GM18499 (cell line): ENCODE measurements at regions not wholly inside any gene's neighbourhood (a gene's known extent, or its start where the extent isn't known, plus 50 kb on each side); places are given as distances from the start of the nearest gene placed in this dataset.

Source experiments
- ATAC-seq: cut with Tn5 transposase; IDR thresholded peaks from one replicate; pipeline ENCODE4 v1.9.1; 2021; ENCODE audit warnings: moderate number of reproducible peaks; ENCODE audit not compliant: insufficient read depth, unreplicated experiment

DNA sequence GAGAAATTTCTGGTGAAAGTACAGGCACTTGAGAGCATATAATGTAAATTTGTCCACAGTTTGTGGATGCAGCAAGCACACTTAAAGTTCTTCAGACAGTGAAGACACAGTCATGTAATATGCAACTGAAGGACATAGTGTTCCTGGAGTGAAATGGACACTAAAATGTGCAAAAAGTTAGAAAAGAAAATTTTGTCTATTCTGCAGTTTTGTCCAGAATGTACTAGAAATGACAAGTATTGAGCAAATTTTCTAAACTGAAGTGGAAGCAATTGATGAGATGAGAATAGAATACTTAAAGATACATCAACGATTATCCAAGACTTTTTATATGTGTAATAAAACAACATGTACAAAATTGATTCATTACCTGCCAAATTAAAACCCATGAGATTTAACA, 647.0 kb upstream of the IMPG1 start:
- no peak for ATAC-seq

DNA sequence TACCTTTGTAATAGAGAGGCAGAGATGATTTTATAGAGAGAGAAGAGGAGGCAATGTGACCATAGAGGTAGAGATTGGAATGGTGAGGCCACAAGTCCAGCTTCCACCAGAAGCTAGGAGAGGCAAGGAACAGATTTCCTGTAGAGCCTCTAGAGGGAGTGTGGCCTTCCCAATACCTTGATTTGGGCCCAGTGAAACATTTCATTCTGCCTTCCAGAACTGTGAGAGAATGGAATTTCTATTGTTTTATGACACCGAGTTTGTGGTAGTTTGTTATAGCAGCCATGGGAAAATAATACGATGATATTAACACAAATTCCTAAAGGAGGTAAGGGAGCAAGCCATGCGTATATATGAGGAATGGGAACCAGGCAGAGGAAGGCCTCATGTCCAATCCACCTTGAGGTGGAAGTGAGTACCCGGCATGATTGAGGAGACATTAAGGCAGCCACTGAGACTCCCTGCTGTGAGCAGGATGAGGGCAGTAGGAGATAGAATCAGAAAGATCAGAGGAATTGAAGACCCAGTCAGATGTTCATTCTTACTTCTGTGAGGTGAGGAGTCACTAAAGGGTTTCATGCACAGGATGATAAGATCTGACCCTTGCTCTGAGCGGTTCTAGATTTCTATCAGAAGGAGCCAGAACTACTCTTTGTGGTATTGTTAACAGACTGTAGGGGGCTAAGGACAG, 636.3 kb upstream of the IMPG1 start:
- ATAC-seq, result no peak

DNA sequence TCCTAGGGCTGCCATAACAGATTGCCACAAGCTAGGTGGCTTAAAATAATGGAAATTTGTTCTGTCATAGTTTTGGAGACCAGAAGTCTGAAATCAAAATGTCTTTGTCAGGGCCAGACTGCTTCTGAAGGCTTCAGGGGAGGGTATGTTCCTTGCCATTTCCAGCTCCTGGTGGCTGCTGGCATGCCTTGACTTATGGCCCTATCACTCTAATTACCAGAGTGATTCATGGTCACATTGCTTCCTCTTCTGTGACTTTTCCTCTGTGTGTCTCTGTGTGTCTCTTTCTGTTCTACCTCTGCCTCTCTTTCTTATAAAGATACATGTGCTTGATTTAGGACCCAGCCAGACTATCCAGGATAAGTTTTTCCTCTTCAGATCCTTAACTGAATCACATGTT, 635.2 kb upstream of the IMPG1 start:
- ATAC-seq, result no peak

DNA sequence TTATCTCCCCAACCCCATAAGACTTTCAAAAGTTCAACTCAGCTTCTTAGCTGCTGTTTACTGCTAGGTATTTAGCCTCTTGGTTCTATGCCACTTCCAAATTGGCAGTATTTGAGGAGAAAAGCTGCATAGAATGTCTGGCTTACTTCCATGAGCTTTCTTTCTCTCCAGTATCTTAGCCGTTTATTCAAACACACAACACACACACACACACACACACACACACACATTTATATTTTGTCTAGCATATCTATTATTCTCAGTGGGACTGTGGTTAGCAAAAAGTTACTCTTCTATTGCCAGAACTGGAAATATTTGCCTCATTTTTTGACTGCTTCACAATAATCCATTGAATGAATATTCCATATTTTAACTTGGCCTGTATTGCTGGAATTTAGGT, 634.2 kb upstream of the IMPG1 start:
- no peak for ATAC-seq

DNA sequence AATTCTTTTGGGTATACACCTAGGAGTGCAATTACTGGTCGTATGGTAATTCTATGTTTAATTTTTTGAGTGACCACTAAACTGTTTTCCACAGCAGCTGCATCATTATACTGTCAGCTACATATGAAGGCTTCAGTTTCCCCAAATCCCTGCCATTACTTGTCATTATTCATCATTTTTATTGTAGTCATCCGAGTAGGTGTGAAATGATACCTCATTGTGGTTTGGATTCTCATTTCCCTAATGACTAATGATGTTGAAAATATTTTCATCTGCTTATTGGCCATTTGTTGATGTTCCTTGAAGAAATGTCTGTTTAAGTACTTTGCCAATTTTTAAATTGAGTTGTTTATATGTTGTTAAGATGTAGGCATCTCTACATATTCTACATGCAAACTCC, 633.6 kb upstream of the IMPG1 start:
- ATAC-seq, result no peak

DNA sequence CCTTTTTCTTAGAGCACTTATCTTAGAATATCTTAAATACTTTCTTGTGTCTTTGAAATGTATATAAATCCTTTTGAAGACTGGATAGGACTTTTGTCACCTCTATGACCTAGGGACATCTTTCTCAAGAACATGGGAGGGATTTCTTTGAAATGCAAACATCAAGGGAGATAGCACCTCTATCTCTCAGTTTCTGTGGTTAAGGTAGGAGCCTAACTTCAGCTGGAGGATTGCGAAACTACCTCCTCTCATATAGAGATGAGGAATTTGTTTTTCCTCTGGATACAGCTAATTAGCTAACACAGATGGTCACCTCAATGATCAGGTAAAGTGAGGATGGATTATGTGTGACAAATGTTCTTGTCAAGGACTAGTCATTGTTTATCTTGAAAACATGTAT, 631.3 kb upstream of the IMPG1 start:
- ATAC-seq, result no peak

DNA sequence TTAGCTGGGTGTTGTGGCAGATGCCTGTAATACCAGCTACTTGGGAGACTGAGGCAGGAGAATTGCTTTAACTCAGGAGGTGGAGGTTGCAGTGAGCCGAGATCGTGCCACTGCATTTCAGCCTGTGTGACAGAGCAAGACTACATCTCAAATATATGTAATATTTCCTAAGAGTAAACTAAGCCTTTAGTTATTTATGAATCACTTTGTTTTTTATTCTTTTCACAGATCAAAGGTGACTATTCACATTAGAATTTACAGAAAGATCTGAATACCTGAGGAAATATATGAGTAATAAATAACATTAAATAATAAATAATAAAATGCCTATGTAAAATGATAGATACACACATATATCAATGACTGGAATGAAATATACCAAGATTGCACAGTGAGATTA, 630.8 kb upstream of the IMPG1 start:
- no peak for ATAC-seq

DNA sequence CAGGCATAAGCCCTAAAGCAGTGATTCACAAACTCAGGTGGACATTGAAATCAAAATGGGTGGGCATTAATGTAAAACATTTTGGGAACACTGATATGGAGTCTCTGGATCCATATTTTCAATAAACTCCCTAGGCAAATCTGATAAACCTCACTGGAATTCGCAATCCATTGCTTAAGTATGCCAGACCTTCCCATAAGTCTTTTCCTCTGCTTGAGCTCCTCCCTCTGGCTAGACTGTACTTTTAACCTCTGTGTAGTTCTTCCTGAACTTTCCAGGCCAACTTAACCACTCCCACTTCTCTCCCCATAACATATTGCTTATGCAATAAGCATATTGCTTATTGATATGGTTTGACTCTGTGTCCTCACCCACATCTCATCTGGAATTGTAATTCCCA, 629.7 kb upstream of the IMPG1 start:
- ATAC-seq, result no peak

DNA sequence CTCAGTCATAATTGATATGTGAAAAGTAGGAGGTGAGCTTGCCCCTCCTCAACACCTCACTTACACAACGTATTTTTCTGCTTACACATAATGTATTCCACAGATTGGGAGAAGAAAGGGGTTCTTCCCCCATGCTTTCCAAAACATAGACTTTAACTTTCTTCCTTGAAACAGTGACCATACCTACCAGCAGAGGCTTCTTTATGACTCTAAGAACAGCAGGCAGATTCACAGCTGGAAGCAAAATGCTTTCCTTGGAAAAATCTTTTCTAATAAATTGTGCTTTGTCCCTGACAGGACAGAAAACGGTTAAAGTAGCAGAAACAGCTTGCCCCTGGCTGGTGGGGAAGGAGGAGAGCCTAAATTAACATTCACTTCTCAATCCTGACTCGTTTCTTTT, 629.1 kb upstream of the IMPG1 start:
- ATAC-seq, result no peak

DNA sequence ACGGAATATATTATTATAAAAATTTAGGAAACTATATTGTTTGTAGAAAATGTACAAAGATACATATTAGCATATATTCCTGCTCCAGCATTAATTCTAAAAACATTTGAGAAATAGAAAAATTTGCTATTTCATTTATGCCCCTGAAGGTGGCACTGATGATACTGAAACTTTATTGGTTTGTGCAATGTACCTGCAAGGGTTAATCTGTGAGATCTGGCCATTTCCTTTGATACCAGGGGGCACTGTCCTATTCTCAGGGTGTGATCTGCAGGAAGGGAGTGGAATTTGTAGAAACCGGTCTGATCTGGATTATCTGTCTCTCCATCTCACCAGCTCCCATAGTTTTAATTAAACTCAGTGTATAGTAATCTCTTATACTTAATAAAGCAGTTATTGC, 625.1 kb upstream of the IMPG1 start:
- no peak for ATAC-seq

DNA sequence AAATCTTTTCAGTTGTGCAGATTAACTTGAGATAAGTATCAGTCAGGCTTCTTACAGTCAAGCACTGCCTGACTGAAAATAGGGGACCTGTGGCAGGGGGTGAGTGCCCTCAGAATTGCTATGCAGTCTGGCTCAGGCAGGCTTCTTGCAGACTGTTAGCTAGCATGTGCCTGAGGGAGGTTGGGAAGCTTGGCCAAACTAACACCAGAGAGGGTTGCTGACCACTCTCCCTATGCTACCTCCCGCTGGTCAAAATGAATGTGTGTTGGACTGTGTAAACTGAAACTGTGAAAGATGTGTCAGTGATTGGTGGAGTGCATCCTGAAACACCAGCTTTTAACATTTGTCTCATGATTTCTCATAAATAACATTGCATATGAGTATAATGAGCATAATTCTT, 622.3 kb upstream of the IMPG1 start:
- ATAC-seq, result no peak

DNA sequence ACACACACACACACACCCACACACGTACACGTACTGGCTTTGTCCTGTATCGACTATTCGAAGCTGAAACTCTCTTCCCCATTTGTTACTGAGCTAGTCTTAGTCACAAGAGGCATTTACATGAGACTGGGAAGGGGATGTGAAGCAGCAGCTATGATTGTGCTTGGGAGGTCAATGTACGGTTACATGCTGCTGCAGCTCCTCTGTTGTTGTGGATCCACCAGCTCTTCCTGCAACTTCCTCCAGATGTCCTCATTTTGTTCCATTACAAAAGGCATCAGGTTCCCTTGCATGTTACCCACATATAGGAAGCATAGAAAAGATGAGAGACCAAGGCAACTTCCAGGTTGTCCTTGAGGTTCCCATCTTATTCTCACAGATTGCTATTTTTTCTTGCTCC, 612.4 kb upstream of the IMPG1 start:
- ATAC-seq, result no peak

DNA sequence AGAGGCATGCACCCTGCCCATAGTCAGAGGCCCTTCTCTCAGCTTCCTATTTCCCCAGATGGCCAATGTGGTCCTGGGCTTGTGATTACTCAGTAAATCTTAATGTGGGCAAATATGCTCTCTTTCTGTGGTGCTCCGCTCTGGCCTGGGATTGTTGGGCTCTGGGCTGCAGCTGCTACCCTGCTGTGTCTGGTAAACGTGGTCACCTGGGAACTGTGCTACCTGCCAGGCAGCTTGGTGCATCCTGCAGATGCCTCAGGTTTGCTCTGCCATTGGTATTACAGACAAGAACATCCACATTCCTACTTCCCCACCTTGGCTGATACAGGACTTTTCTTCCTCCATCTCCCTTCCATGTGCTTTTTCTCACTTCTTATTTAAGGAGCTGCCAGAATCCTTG, 611.5 kb upstream of the IMPG1 start:
- ATAC-seq, result no peak

DNA sequence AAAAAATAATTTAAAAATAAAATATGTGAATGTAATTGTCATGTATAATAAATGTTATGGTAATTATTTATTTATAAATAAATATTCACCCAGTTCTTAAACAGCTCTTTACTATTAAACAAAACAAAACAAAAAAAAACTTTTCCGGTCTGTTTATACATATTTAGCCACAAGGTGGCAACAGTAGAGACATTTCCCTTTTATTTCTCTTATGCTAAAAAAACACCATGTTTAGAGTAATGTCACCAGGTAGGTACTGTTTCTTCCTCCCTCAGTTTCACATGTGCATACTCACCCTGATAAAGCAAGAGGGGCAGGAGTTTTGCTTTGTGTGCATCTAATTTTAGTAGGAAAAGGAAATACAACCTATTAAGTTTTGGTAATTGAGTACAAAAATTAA, 610.4 kb upstream of the IMPG1 start:
- no peak for ATAC-seq

DNA sequence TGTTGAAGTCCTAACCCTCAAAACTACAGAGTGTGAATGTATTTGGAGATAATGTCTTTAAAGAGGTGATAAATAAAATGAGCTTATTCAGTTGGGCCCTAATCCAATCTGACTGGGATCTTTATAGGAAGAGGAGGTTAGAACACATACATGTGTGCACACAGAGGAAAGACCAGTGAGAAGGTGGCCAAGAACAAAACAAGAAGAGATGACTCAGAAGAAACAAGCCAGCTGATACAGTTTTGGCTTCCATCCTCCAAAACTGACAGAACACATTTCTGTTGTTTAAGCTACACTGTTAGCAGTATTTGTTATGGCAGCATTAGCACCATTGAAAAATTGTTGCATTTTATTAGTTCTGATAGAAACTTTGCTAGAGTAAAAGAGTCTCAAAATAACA, 609.3 kb upstream of the IMPG1 start:
- no peak for ATAC-seq

DNA sequence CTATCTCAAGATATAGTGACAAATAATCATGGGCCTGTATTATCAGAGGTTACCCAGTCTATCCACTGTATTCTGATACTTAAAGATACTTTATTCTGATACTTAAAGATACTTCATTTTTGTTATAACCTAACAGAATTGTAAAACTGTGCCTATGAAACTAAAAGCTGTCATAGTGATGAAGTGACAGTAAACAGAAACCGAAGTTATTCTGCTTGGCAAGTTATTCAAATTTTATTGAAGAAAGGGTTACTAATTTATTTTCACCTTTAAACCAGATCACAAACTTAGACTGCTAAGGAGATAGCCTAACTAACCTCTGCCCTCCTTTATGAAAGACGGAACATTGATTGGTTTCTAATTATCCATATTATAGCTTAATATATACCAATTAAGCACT, 604.6 kb upstream of the IMPG1 start:
- no peak for ATAC-seq

DNA sequence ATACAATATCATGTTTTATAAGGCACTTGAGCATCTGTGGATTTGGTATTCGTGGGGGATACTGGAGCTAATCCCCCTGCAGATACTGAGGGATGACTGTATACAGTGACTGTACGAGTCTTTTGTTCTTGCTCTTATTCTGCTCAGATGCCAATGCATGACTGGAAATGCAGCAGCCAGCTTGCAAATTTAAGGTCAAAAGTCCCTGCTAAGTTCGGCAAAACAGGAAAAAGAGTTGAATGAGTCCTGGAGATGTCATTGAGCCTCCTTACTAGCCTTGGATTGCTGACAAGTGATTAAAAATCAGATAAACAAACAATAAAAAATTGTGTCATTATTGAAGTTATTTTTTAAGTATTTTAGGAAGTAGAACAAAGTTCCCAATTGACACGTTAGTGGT, 599.3 kb upstream of the IMPG1 start:
- no peak for ATAC-seq

DNA sequence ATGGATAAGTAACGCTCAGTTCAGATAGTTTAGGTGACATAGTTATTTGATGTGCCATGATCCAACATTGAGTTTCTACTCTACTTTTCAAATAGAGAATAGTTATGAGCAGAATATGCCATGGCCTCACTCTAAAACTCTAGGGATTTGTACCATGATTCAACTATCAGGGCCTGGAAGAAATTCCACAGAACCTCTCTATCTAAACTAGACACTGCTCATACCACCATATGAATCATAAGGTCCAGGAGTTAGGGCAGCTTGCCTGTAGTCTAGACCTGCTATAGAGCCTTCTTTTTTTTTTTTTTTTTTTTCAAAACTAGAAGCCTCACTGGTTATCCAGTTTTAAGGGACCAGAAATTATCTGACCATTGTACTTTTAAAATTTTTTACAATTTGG, 571.8 kb upstream of the IMPG1 start:
- no peak for ATAC-seq

DNA sequence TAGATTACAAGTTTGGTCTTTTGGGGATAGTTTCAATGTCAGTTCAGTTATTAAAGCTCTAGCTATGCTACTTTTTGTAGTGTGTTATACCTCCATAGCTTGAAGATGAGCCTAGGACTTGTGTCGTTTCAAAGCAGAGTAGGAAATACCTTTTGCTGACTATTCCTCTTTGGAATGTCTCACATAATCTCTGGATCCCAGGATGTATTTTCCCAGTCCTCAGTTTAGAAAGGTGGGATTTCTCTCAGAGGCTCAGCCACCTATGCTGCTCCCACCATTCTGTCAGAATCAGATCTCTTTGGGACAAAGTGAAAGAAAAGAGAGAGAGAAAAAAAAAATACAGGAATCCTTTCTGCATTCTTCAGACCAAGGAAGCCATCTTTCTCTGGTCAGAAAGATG, 567.5 kb upstream of the IMPG1 start:
- ATAC-seq, result no peak

DNA sequence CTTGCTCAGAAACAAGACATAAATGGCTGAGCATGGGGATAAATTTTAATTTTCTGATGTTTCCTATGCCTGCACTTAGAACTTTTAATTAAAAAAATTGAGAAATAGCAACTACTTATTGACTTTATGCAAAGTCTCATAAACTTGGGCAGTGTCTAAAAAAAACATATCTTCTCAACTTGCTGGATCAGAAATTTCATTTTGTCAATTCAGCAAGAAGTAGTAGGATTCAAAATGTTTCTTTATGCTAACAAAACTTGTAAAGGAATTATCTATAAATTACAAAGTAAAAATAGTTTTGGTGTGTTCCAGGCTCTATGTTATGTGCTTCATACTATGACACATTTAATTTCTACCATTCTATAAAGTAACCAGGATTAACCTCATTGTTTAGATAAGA, 562.2 kb upstream of the IMPG1 start:
- ATAC-seq, result no peak

DNA sequence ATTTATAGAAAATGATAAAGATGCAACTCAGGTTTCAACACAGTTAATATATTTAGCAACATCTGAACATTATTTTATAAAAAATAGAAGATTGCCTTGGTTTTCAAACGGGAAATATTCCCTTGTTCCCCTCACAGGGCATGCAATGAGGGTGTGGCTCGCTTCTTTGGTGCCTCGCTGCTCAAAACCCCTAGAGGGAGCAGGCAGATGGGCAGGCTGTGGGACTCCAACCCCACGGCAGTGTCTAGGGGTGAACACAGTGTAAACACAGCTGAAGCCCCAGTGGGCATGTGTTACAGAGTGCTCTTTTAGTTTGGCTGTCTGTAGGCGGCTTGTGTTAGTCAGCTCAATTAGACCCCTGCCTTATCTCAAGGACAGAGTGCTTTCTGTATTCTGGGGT, 560.8 kb upstream of the IMPG1 start:
- no peak for ATAC-seq

DNA sequence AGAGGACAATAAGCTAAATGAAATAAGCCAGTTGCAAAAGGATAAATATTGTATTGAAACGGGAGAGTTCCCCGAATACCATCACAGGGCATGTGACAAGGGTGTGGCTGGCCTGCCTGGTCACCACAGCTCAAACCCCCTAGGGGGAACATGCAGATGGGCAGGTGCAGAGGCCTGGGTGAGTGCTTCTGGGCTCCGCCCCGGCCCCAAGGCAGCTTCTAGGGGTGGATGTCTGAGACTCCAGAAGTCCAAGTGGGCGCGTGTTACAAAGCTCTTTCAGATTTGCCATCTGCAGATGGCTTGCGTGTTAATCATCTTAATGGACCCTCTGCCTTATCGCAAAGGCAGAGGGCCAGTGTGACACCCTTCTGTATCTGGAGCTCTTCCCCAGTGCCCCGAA, 559.2 kb upstream of the IMPG1 start:
- ATAC-seq, result no peak

DNA sequence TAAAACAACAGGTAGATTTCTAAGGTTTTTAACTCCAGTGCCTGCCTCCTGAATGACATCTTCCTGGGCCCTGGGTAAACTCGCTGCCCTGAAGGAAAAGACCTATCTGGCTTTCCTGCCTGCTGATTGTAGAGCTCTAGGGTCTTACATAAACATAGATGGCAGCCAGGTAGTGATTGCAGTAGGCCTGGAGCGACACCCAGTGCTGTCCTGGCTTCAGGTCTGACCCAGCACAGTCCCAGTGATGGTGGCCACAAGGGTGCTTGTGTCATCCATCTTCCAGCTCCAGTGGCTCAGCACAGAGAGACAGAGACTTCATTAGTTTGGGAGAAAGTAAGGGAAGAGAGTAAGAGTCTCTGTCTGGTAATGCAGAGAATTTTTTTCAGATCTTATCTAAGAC, 542.9 kb upstream of the IMPG1 start:
- ATAC-seq, result no peak
